Skin of body (tissue), 1 donor: ENCODE measurements at regions not wholly inside any gene's neighbourhood (a gene's known extent, or its start where the extent isn't known, plus 50 kb on each side); places are given as distances from the start of the nearest gene placed in this dataset.

Source experiments
- DNase-seq: peaks from one replicate; lab custom pipeline; 2025; lab: John Stamatoyannopoulos, UW

GRCh38 chr10:90665905-90666662 is 191.8 kb downstream of the HTR7 start:
- no peak for DNase-seq

DNA sequence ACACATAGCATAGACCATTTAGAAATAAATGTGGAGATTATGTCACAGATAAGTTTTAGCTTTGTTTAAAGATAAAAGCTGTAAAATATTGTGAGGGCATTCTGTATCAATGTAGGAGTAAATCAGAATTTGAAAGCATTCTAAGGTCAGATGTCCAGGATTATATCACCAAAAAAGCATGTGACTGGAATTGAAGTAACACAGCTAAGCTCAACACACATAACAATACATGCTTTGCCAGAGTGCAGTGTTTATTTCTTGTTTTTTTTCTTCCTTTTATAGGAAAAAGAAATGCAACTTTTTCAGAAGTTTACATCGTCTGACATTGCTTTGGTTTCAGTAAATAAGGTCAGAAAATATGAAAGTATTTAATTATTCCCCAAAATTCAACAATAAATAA is 183.4 kb downstream of the HTR7 start:
- no peak for DNase-seq

DNA sequence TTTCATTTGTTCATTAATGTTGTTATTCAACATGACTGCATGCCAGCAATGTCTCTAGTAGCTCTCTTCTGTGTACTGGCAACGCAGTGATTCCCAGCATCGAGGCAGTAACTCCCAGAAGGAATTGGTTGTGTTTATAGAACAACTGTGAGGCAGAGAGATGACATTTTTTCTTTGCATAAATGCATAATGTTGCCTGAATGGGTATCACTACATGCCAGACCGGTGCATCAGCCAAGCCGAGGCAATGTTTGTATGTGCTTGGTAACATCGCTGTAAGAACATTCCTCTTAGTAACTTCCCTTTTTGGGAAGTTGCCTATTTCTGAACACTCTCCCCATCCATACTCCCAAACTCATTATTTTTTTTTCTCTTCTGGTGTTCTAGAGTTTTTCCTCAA is 182.9 kb downstream of the HTR7 start:
- DNase-seq: no peak

- no peak for DNase-seq
Measured at GRCh38 chr10:90675621-90676020, 182.2 kb downstream of the HTR7 start.
